ENCODE measurements at regions not wholly inside any gene's neighbourhood (a gene's known extent, or its start where the extent isn't known, plus 50 kb on each side); places are given as distances from the start of the nearest gene placed in this dataset.

DNA sequence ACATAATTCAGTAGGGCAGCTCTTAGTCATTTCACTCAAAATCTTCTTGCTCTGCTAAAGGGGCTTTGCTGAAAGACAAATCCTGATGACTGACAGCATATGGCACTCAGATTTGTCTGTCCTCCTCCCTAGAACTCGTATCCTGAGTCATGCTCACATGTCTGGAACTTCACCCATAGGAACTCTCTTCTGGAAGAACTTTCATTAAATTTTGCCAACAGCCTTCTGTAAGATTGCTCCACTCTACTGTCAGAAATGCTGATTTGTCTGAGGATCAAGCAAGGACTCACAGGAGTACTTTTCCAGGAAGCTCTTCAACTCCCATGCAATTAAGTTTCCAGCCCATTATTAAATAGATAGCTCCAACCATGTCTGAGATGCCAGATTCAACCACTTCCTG, 59.8 kb upstream of the SNX2 start:
- no peak overlapping the region for H3K4ac ChIP-seq (ENCODE audit: low read depth, low read length)
- no peak overlapping the region for H3K56ac ChIP-seq (ENCODE audit: extremely low read depth, insufficient read depth, low read length)
- peak; percentile 6 for DNase-seq
- no peak overlapping the region for H4K8ac ChIP-seq (ENCODE audit: low read depth in 2 of 2, low read length in 2 of 2)
- no peak overlapping the region for H4K91ac ChIP-seq (ENCODE audit: insufficient read depth, low read depth, low read length)
- no peak for TF ChIP-seq RCOR1 (IDR thresholded peaks at IDR 0.05; ENCODE audit: insufficient replicate concordance, low read length)
- TF ChIP-seq CEBPB (IDR thresholded peaks at IDR 0.05; ENCODE audit: low read depth, low read length), result no peak
- TF ChIP-seq, protein P1, sequence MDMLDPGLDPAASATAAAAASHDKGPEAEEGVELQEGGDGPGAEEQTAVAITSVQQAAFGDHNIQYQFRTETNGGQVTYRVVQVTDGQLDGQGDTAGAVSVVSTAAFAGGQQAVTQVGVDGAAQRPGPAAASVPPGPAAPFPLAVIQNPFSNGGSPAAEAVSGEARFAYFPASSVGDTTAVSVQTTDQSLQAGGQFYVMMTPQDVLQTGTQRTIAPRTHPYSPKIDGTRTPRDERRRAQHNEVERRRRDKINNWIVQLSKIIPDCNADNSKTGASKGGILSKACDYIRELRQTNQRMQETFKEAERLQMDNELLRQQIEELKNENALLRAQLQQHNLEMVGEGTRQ (IDR thresholded peaks at IDR 0.05; ENCODE audit: low read depth, low read length), result no peak
- no peak overlapping the region for H3K4me3 ChIP-seq (ENCODE audit: insufficient read depth, low read depth, low read length)
- in situ Hi-C loops (cut with MboI; ENCODE audit: low sequenced_read_pairs) (no loop called here), intact Hi-C loops (cut with micrococcal nuclease) (no loop called here), dilution Hi-C loops (cut with HindIII; ENCODE audit: low sequenced_read_pairs, unreplicated experiment) (no loop called here)
- no peaks in the 10 kb centered on the region for H3K27me3 ChIP-seq (ENCODE audit: control insufficient read depth, insufficient read depth, low read length)
- no peak overlapping the region for H2BK15ac ChIP-seq (ENCODE audit: low read depth, low read length)
- no peak overlapping the region for H2AFZ ChIP-seq (replicated peaks; ENCODE audit: low read length, poor library complexity)
- no peak overlapping the region for H3K27ac ChIP-seq (ENCODE audit: insufficient read depth, low read length)
- H3K9me1 ChIP-seq (ENCODE audit: insufficient read depth, low read length), result no peaks in the 10 kb centered on the region
- BruUV-seq (replicated peaks), result no TSS peak
- no peak for ATAC-seq (ENCODE audit: low read depth)
- no peaks in the 10 kb centered on the region for H3K4me1 ChIP-seq (ENCODE audit: control insufficient read depth, insufficient read depth, low read length)
- no peak overlapping the region for H3K14ac ChIP-seq (replicated peaks; ENCODE audit: low read depth, low read length)
- H2BK120ac ChIP-seq (ENCODE audit: low read depth, low read length), result no peak overlapping the region
- no peak overlapping the region for H3K18ac ChIP-seq (ENCODE audit: low read depth, low read length)
- H4K20me1 ChIP-seq (ENCODE audit: insufficient read depth, low read length), result no peaks in the 10 kb centered on the region
- H3K9ac ChIP-seq (ENCODE audit: low read depth, low read length), result no peak overlapping the region
- no peaks in the 10 kb centered on the region for H3K79me1 ChIP-seq (ENCODE audit: low read depth in 1 of 2, low read length in 2 of 2)
- ChIA-PET POLR2A (ENCODE audit: unreplicated experiment) (no interaction called here), CTCF (interaction anchor here (1.4 kb wide), 1 partner anchor 11 kb away, joined by 5 read pairs; no protein-coding TSS in a partner anchor)
- no peaks in the 10 kb centered on the region for H3K36me3 ChIP-seq (ENCODE audit: control insufficient read depth, insufficient read depth, low read length)
- H4K5ac ChIP-seq (ENCODE audit: low read depth, low read length), result no peak overlapping the region
- no peak overlapping the region for H3K23ac ChIP-seq (ENCODE audit: low read depth, low read length)
- H3K9me3 ChIP-seq (ENCODE audit: control insufficient read depth, insufficient read depth, low read length), result no peaks in the 10 kb centered on the region
- H2BK20ac ChIP-seq (ENCODE audit: low read depth, low read length), result no peak overlapping the region
- H2AK5ac ChIP-seq (ENCODE audit: low read depth, low read length), result no peak overlapping the region
- H3K4me2 ChIP-seq (ENCODE audit: low read depth, low read length), result no peak overlapping the region
- H2BK5ac ChIP-seq (ENCODE audit: low read depth, low read length, poor library complexity, severe bottlenecking), result no peak overlapping the region
- no CpG with 5 or more reads among the region's 1 CpG for WGBS, 2 experiments (ENCODE audit: extremely low coverage in 2 of 2, insufficient read length in 1 of 2)
- no peak overlapping the region for H2AK9ac ChIP-seq (replicated peaks; ENCODE audit: low read depth, low read length, poor library complexity)

Data from IMR-90 (cell line).